Fibroblast of pulmonary artery (primary cell): ENCODE measurements at regions not wholly inside any gene's neighbourhood (a gene's known extent, or its start where the extent isn't known, plus 50 kb on each side); places are given as distances from the start of the nearest gene placed in this dataset.

ENCODE experiments used
- DNase-seq: peaks from one replicate; pipeline ENCODE4 v3.0.0-alpha.2; 2010; ENCODE audit warnings: low read depth
- H3K4me3 ChIP-seq: replicated peaks from 2 replicates; pipeline ENCODE4 v1.5.1; 2011; ENCODE audit warnings: low read depth, mild to moderate bottlenecking, control low read depth, low read length, moderate library complexity
- CTCF ChIP-seq: IDR thresholded peaks from 2 replicates; pipeline ENCODE4 v1.5.1; 2011; ENCODE audit warnings: mild to moderate bottlenecking, control low read depth, low read length, inconsistent platforms; ENCODE audit errors: missing control alignments

GRCh38 chr2:122446761-122447160 lies 691.3 kb downstream of the TSN start:
- no peak overlapping the region for H3K4me3 ChIP-seq
- TF ChIP-seq CTCF = no peak
- DNase-seq = no peak

- DNase-seq = no peak
- no peak for TF ChIP-seq CTCF
Observed at GRCh38 chr2:122447237-122447636, 691.8 kb downstream of the TSN start.

GRCh38 chr2:122451040-122451439 lies 695.6 kb downstream of the TSN start:
- H3K4me3 ChIP-seq = no peak overlapping the region
- TF ChIP-seq CTCF = peak; percentile 60
- peak; percentile 57 for DNase-seq

More at GRCh38 chr2:122447237-122447636, 691.8 kb downstream of the TSN start:
- H3K4me3 ChIP-seq = no peak overlapping the region

- no peak overlapping the region for H3K4me3 ChIP-seq
- DNase-seq = no peak
- TF ChIP-seq CTCF = no peak
Observed at GRCh38 chr2:122451697-122452096, 696.2 kb downstream of the TSN start.

GRCh38 chr2:122469147-122469546 lies 713.7 kb downstream of the TSN start:
- peak; percentile 49 for DNase-seq
- no peak overlapping the region for H3K4me3 ChIP-seq
- TF ChIP-seq CTCF = no peak

- no peak for TF ChIP-seq CTCF
- DNase-seq = no peak
Observed at GRCh38 chr2:122471753-122472152, 716.3 kb downstream of the TSN start.

GRCh38 chr2:122478117-122478516 lies 722.7 kb downstream of the TSN start:
- no peak for TF ChIP-seq CTCF
- no peak for DNase-seq
- H3K4me3 ChIP-seq = no peak overlapping the region

More at GRCh38 chr2:122471753-122472152, 716.3 kb downstream of the TSN start:
- H3K4me3 ChIP-seq = no peak overlapping the region
